ENCODE measurements at regions not wholly inside any gene's neighbourhood (a gene's known extent, or its start where the extent isn't known, plus 50 kb on each side); places are given as distances from the start of the nearest gene placed in this dataset.
A peak's percentile ranks its signal among the peaks of the same experiment; 100 is the strongest.
"Not testable (repeated sequence)": the region's sequence is repeated elsewhere in the genome, so short reads cannot be mapped to it uniquely, and the experiment has no call there.

DNA sequence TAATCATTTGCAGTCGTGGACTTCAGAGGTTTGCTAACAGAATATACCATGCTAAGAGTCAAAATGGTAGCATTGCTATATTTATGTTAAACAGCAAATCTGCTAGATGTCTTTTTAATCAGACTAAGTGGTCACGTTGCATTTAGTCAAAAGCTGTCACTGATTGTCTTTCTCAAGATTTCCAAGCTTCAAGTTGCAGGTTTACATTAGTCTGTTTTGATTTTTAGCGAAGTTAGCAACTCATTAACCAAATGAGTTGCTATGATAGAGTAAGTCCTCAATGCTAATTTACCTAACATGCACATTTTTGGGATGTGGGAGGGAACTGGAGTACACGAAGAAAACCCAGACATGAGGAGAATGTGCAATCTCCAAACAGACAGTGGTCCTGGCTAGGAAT is 653.2 kb downstream of the TNS3 start:
- TF ChIP-seq, protein P1, sequence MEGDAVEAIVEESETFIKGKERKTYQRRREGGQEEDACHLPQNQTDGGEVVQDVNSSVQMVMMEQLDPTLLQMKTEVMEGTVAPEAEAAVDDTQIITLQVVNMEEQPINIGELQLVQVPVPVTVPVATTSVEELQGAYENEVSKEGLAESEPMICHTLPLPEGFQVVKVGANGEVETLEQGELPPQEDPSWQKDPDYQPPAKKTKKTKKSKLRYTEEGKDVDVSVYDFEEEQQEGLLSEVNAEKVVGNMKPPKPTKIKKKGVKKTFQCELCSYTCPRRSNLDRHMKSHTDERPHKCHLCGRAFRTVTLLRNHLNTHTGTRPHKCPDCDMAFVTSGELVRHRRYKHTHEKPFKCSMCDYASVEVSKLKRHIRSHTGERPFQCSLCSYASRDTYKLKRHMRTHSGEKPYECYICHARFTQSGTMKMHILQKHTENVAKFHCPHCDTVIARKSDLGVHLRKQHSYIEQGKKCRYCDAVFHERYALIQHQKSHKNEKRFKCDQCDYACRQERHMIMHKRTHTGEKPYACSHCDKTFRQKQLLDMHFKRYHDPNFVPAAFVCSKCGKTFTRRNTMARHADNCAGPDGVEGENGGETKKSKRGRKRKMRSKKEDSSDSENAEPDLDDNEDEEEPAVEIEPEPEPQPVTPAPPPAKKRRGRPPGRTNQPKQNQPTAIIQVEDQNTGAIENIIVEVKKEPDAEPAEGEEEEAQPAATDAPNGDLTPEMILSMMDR (IDR thresholded peaks at IDR 0.05; ENCODE audit: insufficient read depth, low read length, missing control alignments): no peak
- POLR2A ChIA-PET: no interaction called here
- H3K4me3 ChIP-seq (ENCODE audit: low read depth, low read length): no peak overlapping the region
- no peak for DNase-seq (ENCODE audit: low read depth, low spot score)
- CTCF ChIA-PET: no interaction called here

DNA sequence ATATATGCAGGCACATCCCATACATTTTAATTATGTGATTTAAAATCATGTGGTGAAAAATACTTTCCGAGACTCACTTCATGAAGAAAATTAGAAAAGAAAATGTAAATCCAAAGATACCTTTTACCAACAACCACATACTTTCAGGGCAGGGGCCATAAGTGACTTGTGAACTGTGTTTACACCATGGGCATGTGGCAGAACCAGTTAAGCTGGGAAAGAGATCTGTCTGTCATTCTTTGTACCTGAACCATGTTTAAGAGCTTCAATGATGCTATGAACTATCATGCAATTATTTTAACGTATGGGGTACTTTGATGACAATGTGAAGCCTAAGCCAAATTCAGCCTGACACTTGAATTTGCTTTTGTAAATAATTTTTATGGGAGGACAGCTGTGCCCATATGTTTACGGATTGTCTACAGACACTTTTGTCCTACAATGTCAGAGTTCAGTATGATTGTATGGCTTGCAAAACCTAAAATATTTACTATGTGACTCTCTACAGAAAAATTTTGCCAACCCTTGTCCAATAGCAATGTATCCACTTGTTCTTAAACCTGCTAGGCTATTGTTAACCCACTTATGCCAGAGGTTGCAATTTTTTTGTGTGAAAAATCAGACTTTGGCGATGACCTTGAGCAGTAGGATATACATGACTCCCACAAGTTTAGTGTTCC is 654.6 kb downstream of the TNS3 start:
- ChIA-PET CTCF (no interaction called here), POLR2A (no interaction called here)
- TF ChIP-seq, protein P1 (IDR thresholded peaks at IDR 0.05; ENCODE audit: insufficient read depth, low read length, missing control alignments): no peak
- no peak for DNase-seq (ENCODE audit: low read depth, low spot score)
- no peak overlapping the region for H3K4me3 ChIP-seq (ENCODE audit: low read depth, low read length)

DNA sequence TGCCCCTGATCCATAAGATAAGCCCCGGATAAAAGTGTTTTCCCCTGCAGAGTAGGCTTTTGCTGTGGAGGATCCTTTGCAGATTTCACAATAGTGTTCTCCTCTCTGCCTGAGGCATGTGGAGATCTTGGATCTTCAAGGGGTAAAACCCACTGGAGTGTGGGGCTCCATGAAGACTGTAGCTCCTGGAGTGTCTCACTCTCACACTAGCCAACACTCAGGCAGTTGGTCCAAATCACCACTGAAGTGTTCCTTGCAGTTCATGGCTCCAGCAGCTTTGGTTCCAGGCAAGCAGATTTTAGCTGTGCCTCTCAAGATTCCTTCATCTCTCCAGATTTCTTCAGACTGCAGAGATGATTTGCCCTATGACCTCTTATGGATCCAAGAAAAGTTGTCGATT is 665.3 kb downstream of the TNS3 start:
- no peak for DNase-seq (ENCODE audit: low read depth, low spot score)
- no peak overlapping the region for H3K4me3 ChIP-seq (ENCODE audit: low read depth, low read length)
- TF ChIP-seq, protein P1 (IDR thresholded peaks at IDR 0.05; ENCODE audit: insufficient read depth, low read length, missing control alignments): no peak
- ChIA-PET POLR2A (no interaction called here), CTCF (no interaction called here)

DNA sequence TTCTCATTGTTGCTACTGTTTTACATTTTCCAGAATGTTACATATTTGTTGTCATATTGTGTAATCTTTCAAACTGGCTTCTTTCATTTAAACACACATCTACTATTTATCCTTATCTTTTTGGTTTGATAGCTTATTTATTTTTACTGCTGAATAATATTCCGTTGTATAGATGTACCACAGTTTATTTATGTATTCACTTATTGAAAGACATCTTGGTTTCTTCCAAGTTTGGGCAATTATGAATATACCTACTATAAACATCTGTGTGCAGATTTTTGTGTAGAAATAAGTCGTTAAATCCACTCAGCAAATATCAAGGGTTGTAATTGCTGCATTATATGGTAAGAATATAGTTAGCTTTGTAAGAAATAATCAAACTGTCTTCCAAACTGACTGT is 669.2 kb downstream of the TNS3 start:
- no peak for DNase-seq (ENCODE audit: low read depth, low spot score)
- no peak overlapping the region for H3K4me3 ChIP-seq (ENCODE audit: low read depth, low read length)
- POLR2A ChIA-PET: no interaction called here
- TF ChIP-seq, protein P1 (IDR thresholded peaks at IDR 0.05; ENCODE audit: insufficient read depth, low read length, missing control alignments): no peak
- CTCF ChIA-PET: no interaction called here

DNA sequence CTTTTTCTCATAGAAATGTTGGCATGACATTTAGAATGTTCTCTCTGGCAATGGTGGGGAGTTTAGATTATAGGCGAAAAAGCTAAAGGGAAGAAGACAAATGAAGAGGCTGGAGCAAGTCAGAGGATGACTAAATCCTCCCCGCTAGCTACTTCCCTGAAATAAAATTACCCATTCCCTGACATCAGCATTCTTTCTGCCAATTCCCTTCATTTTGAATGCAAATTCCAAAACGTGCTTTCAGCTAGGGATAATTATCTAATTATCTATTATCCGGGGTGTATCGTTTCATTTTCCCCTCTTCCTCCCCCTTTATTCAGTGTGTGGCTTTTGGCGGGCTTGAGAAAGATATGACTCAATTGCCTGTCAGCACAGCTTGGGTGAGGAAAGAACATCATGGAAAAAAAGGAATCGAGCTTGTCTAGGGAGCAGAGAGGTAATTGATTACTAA is 672.3 kb downstream of the TNS3 start:
- DNase-seq (ENCODE audit: low read depth, low spot score): no peak
- ChIA-PET POLR2A (interaction anchor here (0.6 to 1.2 kb wide), 3 partner anchors 14 to 50 kb away, joined by 3 to 5 read pairs (median 3); no protein-coding TSS in a partner anchor), CTCF (interaction anchor here (0.8 to 1.8 kb wide), 6 partner anchors 9 to 184 kb away, joined by 3 to 7 read pairs (median 3); no protein-coding TSS in a partner anchor)
- TF ChIP-seq, protein P1 (IDR thresholded peaks at IDR 0.05; ENCODE audit: insufficient read depth, low read length, missing control alignments): no peak
- no peak overlapping the region for H3K4me3 ChIP-seq (ENCODE audit: low read depth, low read length)

DNA sequence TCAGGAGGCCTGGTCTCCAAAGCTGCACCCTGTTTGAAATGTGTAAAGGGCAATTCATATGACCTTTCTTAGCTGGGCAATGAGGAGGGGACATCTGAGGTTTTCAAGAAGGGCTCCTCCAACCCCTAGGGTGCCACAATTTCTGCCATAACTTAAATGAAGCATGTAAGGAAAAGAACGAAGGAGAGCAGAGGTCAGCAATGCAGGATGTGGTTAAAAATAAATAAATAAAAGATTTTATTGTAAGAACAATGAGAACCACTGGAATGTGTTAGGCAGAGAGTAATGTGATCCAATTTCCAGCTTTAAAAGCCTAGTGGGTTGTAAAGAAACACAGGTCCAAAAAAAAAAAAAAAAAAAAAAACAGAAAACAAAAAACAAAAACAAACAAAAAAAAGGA is 673.1 kb downstream of the TNS3 start:
- ChIA-PET POLR2A (no interaction called here), CTCF (interaction anchor here (1.0 to 1.8 kb wide), 3 partner anchors 10 to 185 kb away, joined by 3 to 7 read pairs (median 3); no protein-coding TSS in a partner anchor)
- DNase-seq (ENCODE audit: low read depth, low spot score): peak; percentile 55
- H3K4me3 ChIP-seq (ENCODE audit: low read depth, low read length): no peak overlapping the region
- TF ChIP-seq, protein P1 (IDR thresholded peaks at IDR 0.05; ENCODE audit: insufficient read depth, low read length, missing control alignments): no peak

DNA sequence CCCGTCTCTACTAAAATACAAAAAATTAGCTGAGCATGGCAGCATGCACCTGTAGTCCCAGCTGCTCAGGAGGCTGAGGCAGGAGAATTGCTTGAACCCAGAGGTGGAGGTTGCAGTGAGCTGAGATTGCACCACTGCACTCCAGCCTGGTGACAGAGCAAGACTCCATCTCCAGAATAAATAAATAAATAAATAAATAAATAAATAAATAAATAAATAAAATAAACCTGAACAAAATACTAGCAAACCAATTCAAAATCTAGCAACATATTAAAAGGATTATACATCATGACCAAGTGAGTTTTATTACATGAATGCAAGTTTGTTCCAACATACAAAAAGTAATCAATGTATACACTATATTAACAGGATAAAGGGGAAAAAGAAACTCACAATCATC is 677.4 kb downstream of the TNS3 start:
- H3K4me3 ChIP-seq (ENCODE audit: low read depth, low read length); DNase-seq (ENCODE audit: low read depth, low spot score); CTCF ChIA-PET; POLR2A ChIA-PET: not testable (repeated sequence)

Data from AG04449 (cell line).